ENCODE measurements at regions not wholly inside any gene's neighbourhood (a gene's known extent, or its start where the extent isn't known, plus 50 kb on each side); places are given as distances from the start of the nearest gene placed in this dataset.

DNA sequence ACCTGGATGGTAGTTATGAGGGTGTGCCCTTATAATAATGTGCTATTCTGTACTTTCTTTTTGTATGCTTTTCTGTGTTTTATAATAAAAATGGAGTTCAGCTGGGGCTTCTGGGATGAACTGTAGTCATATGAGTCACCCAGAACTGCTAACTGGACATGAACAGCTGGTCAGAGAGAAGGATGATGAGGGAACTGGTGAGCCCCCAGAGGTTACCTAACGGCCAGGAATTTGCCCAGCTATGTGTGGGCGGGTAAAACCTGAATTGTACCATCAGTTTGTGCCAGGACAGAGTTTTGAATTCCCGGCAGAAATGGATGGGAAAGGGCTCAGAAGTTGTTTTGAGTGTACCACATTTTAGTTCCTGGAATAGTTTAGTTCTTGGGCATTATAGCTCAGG, 138.0 kb upstream of the USP9X start:
- TF ChIP-seq, protein P1, sequence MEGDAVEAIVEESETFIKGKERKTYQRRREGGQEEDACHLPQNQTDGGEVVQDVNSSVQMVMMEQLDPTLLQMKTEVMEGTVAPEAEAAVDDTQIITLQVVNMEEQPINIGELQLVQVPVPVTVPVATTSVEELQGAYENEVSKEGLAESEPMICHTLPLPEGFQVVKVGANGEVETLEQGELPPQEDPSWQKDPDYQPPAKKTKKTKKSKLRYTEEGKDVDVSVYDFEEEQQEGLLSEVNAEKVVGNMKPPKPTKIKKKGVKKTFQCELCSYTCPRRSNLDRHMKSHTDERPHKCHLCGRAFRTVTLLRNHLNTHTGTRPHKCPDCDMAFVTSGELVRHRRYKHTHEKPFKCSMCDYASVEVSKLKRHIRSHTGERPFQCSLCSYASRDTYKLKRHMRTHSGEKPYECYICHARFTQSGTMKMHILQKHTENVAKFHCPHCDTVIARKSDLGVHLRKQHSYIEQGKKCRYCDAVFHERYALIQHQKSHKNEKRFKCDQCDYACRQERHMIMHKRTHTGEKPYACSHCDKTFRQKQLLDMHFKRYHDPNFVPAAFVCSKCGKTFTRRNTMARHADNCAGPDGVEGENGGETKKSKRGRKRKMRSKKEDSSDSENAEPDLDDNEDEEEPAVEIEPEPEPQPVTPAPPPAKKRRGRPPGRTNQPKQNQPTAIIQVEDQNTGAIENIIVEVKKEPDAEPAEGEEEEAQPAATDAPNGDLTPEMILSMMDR (IDR thresholded peaks at IDR 0.05; ENCODE audit: insufficient read depth, low read depth, low read length), result no peak
- no peak for TF ChIP-seq EZH2 (IDR thresholded peaks at IDR 0.05; ENCODE audit: insufficient read depth, low read length)
